ENCODE measurements at regions not wholly inside any gene's neighbourhood (a gene's known extent, or its start where the extent isn't known, plus 50 kb on each side); places are given as distances from the start of the nearest gene placed in this dataset.

DNA sequence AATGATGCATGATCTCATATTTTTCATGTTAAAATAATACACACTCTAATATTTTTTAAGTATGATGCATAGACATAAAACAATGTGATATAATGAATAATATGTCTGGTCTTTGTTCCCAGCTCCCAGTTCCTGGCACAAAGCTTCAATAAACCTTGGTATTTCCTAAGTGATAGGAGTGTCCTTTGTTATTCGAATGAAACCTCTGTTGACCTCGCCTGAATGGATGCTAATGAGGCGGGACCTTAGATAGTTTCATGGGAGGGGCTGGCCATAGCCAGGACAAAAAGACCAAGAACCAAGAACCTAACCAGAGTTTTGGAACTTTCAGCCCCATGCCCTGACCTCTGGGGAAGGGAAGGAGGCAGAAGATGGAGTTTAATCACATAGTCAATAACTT, 257.7 kb upstream of the COPS8 start:
- no peak for TF ChIP-seq EZH2phosphoT487 (IDR thresholded peaks at IDR 0.05; ENCODE audit: low read length)
- TF ChIP-seq EZH2 (optimal IDR thresholded peaks at IDR 0.05; ENCODE audit: low read depth, low read length), result no peak
- TF ChIP-seq, protein P1, sequence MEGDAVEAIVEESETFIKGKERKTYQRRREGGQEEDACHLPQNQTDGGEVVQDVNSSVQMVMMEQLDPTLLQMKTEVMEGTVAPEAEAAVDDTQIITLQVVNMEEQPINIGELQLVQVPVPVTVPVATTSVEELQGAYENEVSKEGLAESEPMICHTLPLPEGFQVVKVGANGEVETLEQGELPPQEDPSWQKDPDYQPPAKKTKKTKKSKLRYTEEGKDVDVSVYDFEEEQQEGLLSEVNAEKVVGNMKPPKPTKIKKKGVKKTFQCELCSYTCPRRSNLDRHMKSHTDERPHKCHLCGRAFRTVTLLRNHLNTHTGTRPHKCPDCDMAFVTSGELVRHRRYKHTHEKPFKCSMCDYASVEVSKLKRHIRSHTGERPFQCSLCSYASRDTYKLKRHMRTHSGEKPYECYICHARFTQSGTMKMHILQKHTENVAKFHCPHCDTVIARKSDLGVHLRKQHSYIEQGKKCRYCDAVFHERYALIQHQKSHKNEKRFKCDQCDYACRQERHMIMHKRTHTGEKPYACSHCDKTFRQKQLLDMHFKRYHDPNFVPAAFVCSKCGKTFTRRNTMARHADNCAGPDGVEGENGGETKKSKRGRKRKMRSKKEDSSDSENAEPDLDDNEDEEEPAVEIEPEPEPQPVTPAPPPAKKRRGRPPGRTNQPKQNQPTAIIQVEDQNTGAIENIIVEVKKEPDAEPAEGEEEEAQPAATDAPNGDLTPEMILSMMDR (IDR thresholded peaks at IDR 0.05; ENCODE audit: low read length), result no peak
